ENCODE measurements at regions not wholly inside any gene's neighbourhood (a gene's known extent, or its start where the extent isn't known, plus 50 kb on each side); places are given as distances from the start of the nearest gene placed in this dataset.

- DNase-seq (ENCODE audit: low read depth, low spot score): no peak
These were observed 140.6 kb upstream of the LGALSL start for GRCh38 chr2:64313398-64313723.

- DNase-seq (ENCODE audit: low read depth, low spot score): no peak
These were observed 138.5 kb upstream of the LGALSL start for GRCh38 chr2:64315291-64315960.

GRCh38 chr2:64317707-64318475 is 136.1 kb upstream of the LGALSL start:
- DNase-seq (ENCODE audit: low read depth, low spot score): no peak

- DNase-seq (ENCODE audit: low read depth, low spot score): no peak
These were observed 135.6 kb upstream of the LGALSL start for GRCh38 chr2:64318476-64318748.

DNA sequence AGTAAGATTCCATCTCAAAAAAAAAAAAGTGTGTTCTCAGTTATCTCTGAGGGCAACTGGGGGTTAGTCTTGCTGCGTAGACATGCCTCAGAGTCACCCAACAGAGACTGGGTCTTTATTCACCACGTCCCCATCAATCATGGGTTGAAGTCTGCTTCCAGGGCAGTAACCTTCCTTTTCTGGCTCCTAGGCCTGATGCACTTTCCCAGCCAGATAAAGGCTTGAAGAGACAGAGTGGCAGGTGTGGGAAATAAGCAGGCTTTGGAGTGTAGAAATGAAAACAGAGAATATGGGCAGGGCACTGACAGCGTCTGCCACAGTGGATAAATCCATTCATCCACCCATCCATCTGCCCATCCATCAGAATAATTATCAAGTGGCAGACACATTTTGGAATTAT is 134.1 kb upstream of the LGALSL start:
- DNase-seq (ENCODE audit: low read depth, low spot score): no peak

DNA sequence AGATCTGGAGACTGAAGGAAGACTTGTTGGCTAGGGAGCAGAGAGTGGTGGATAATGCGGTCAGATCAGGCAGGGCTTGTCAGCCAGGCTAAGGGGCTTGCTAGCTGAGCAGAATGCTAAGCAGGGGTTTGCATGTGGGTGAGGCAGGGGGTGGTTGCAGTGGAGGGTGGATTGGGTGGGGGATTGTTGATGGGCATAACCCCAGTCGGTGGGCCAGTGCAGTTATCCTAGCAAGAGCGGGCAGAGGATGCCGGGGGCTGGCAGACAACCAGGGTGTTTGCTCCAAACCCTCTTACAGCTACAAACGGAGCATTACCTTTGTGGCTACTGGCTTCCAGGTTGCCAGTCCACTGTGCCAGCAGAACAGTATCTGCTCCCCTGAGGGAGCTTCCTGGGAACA is 131.5 kb upstream of the LGALSL start:
- no peak for DNase-seq (ENCODE audit: low read depth, low spot score)

GRCh38 chr2:64323197-64323596 is 130.8 kb upstream of the LGALSL start:
- no peak for DNase-seq (ENCODE audit: low read depth, low spot score)

- DNase-seq (ENCODE audit: low read depth, low spot score): no peak
These were observed 129.1 kb upstream of the LGALSL start for GRCh38 chr2:64324746-64325410.

DNA sequence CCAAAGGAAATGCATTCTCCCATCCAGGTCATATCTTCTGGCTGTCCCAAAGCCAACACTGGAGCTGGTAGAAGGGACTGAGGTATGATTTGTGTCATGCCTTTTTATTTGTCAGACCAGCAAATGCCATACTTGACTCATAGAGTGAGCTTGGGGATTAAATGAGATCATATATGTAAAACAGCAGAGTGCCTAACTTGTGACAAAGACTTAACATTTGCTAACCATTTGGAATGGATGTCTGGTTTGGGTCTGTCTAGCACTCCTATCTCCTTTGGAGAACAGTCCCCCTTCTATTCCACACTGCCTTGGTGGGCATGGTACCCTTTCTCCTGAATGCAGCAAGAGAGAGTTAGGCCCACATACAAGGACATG is 128.5 kb upstream of the LGALSL start:
- DNase-seq (ENCODE audit: low read depth, low spot score): no peak

DNA sequence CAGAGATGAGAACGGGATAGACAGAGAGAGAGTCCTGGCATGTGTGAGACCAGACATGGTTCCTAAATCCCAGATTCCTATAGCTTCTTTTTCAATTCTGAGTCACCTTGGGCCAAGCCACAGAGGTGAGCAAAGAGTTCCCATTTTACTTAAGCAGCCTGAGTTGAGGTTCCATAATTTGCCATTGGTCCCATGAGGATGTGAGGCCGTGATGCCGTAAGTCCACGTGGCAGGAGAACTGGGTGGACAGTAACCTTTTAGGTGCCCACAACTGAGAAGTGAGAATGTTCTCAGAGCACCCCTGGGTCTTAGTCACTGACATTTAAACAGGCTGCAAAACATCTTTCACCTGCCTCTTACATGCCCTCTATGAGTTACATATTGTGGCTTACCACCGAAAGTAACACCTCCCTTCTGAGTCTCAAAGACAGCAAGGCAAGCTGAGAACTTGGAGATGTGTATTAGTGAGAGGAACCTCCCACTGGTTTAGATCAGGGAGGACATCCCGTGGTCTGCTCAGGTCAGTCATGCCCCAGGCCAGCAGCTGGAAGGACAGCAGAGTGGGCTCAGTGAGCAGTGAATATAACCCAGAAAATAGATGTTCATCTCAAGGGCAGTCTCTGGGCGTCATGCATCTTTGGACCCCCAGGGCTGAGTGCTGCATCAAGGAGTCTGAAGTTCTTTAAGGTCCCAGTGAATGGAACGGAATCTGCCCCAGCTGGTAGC is 127.9 kb upstream of the LGALSL start:
- DNase-seq (ENCODE audit: low read depth, low spot score): no peak

DNA sequence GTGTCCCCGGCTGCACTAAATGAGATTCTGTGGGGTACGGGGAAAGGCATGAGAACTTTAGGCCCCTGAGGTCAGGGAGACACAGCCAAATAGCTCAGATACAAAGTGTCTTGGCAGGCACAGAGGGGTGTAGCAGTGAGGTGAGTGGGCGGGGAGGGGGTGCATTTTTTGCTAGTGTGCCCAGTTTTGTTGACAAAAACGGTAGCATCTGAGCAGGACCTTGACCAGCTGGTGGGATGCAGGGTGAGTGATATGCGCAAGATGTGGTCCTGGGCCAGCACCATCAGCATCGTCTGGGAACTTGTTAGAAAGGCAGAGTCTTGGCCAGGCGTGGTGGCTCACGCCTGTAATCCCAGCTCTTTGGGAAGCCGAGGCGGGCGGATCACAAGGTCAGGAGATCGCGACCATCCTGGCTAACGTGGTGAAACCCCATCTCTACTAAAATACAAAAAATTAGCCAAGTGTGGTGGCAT is 127.3 kb upstream of the LGALSL start:
- DNase-seq (ENCODE audit: low read depth, low spot score): no peak

GRCh38 chr2:64327129-64327509 is 126.8 kb upstream of the LGALSL start:
- no peak for DNase-seq (ENCODE audit: low read depth, low spot score)

DNA sequence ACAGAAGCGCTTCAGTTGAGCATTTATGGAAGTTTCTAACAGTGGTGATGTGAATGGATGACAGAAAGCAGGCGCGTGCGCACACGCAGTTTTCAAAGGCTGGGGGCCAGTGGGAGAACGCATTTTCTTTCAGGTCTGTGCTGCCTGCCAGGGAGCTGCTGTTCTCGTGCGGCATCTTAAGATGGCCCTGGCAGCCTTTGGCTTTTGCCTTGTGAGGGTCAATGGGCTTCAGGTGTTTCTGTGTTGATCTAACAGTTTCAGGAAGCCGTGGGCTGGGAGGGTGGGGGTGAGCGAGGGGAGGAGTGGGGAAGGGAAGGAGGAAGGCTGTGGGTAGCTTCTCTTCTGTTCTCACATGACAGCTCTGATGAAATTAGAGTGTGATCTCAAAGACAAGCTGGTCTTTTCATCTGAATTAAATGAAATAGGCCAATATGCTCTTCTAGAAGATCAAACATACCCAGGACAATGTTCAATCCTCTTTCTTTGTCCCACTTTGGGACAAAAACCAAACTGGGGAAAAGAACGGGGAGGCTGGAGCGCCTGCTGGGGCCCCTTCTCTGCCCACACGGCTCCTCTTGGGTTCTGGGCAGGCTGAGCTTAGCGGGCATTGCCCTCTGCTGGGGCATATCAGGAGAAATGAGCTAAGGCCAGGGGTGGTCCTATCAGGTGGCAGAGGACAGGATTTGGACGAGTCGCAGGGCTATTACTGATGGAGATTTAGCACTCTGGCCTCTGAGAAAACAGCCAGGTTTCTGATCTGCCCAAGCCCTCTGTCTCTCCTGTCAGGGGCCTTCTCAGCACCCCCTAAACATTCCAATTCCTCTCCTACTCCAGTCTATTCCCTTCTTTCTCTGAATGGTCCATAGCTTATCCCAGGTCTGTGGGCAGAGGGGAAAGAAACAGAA is 126.2 kb upstream of the LGALSL start:
- DNase-seq (ENCODE audit: low read depth, low spot score): no peak

- DNase-seq (ENCODE audit: low read depth, low spot score): no peak
These were observed 125.6 kb upstream of the LGALSL start for GRCh38 chr2:64328415-64328722.

- DNase-seq (ENCODE audit: low read depth, low spot score): no peak
These were observed 125.2 kb upstream of the LGALSL start for GRCh38 chr2:64328756-64329155.

DNA sequence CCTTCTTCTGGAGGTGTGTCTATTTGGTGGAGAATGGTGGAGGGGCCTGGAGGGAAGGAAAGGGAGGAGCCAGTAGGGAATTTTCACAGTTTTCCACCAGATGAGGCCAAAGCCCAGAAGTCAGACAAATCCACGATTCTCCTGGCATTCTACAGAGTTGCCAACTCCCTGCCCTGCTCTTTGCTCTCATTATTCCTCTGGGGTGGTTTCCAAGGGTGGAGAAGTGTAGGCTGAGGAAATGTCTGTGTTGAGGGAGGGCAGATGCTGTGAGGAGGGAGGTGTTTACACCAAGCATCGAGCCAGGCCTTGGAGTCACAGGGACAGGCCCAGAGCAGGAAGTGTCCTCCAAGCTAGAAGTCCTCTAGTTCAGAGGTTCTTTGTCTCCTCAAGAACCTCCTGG is 124.1 kb upstream of the LGALSL start:
- no peak for DNase-seq (ENCODE audit: low read depth, low spot score)

- peak; percentile 61 for DNase-seq (ENCODE audit: low read depth, low spot score)
These were observed 123.5 kb upstream of the LGALSL start for GRCh38 chr2:64330281-64331113.

- no peak for DNase-seq (ENCODE audit: low read depth, low spot score)
These were observed 122.8 kb upstream of the LGALSL start for GRCh38 chr2:64331114-64331645.

- DNase-seq (ENCODE audit: low read depth, low spot score): no peak
These were observed 121.9 kb upstream of the LGALSL start for GRCh38 chr2:64331849-64332699.

All from pulmonary artery endothelial cell (primary cell).